SU-DHL-6 (cell line): ENCODE measurements at regions not wholly inside any gene's neighbourhood (a gene's known extent, or its start where the extent isn't known, plus 50 kb on each side); places are given as distances from the start of the nearest gene placed in this dataset.

Experiments
- H2AFZ ChIP-seq: fragments of 200-600 bp; sonication (generic); 2 replicates; pipeline ENCODE4 v1.6.1; 2014; ENCODE audit warnings: low read depth, mild to moderate bottlenecking, moderate library complexity, mixed read lengths, antibody characterized with exemption, low read length; ENCODE audit not compliant: severe bottlenecking
- H3F3A ChIP-seq: fragments of 200-600 bp; shearing (Covaris generic); 2 replicates; pipeline ENCODE4 v1.6.0; 2016; ENCODE audit warnings: antibody characterized with exemption, mild to moderate bottlenecking; ENCODE audit not compliant: insufficient read depth
- H3K27ac ChIP-seq: fragments of 200-600 bp; sonication (generic); 2 replicates; pipeline ENCODE4 v1.5.1; 2016; ENCODE audit warnings: low read depth, mild to moderate bottlenecking, low read length, moderate library complexity, mixed read lengths
- H3K27me3 ChIP-seq: fragments of 200-600 bp; sonication (generic), shearing (Covaris generic); 2 replicates; pipeline ENCODE4 v1.6.0; 2014; ENCODE audit warnings: mild to moderate bottlenecking, low read length
- H3K36me3 ChIP-seq: fragments of 200-600 bp; sonication (generic); 2 replicates; pipeline ENCODE4 v1.6.1; 2014; ENCODE audit warnings: mild to moderate bottlenecking, low read length, mixed read lengths
- H3K4me2 ChIP-seq: fragments of 300-600, 200-600 bp; shearing (Covaris generic), sonication (generic); 2 replicates; pipeline ENCODE4 v1.6.0; 2014; ENCODE audit warnings: low read length, low read depth, mild to moderate bottlenecking; ENCODE audit not compliant: poor library complexity, severe bottlenecking
- H3K4me3 ChIP-seq: fragments of 200-600 bp; sonication (generic); 2 replicates; pipeline ENCODE4 v1.5.1; 2014; ENCODE audit warnings: antibody characterized with exemption, low read length, mild to moderate bottlenecking, mixed read lengths; ENCODE audit not compliant: insufficient read depth, poor library complexity, severe bottlenecking
- H3K79me2 ChIP-seq: fragments of 200-600 bp; sonication (generic); 2 replicates; pipeline ENCODE4 v1.6.1; 2014; ENCODE audit warnings: mild to moderate bottlenecking, low read length, moderate library complexity; ENCODE audit not compliant: insufficient read depth
- H3K9ac ChIP-seq: fragments of 200-600 bp; sonication (generic); 2 replicates; pipeline ENCODE4 v1.7.0; 2014; ENCODE audit warnings: mild to moderate bottlenecking, low read length
- H3K9me2 ChIP-seq: fragments of 200-600 bp; sonication (generic); replicated peaks from 2 replicates; pipeline ENCODE4 v1.6.1; 2014; ENCODE audit warnings: low read length; ENCODE audit not compliant: insufficient read depth
- H3K9me3 ChIP-seq: fragments of 200-600 bp; sonication (generic); 2 replicates; pipeline ENCODE4 v1.6.1; 2014; ENCODE audit warnings: low read length, mixed read lengths; ENCODE audit not compliant: insufficient read depth
- H4K20me1 ChIP-seq: fragments of 200-600 bp; sonication (generic); 2 replicates; pipeline ENCODE4 v1.6.1; 2014; ENCODE audit warnings: low read depth, mild to moderate bottlenecking, antibody characterized with exemption, low read length, moderate library complexity, mixed read lengths
- CTCF ChIP-seq: fragments of 200-600 bp; sonication (generic); IDR thresholded peaks from one replicate; pipeline ENCODE4 v1.5.1; 2017; ENCODE audit warnings: antibody characterized with exemption, mild to moderate bottlenecking, low read length, moderate library complexity; ENCODE audit not compliant: insufficient read depth, poor library complexity, severe bottlenecking
- EZH2phosphoT487 ChIP-seq: fragments of 200-600 bp; sonication (generic), shearing (Covaris generic); conservative IDR thresholded peaks from 2 replicates; pipeline ENCODE4 v1.6.1; 2018; ENCODE audit warnings: mild to moderate bottlenecking, antibody characterized with exemption, low read length, moderate library complexity, mixed read lengths

- Histone ChIP-seq H3K4me3 (no peak overlapping the region), H3K9me2 (no peaks in the 10 kb centered on the region), H3K27me3 (no peaks in the 10 kb centered on the region; the same call in 1 of the 2 replicates), H3K4me2 (no peak overlapping the region), H3K9me3 (no peaks in the 10 kb centered on the region), H3K36me3 (no peaks in the 10 kb centered on the region), H3F3A (no peaks in the 10 kb centered on the region), H4K20me1 (no peaks in the 10 kb centered on the region; the same call in 1 of the 2 replicates), H3K27ac (no peak overlapping the region), H3K79me2 (no peaks in the 10 kb centered on the region), H3K9ac (no peak overlapping the region), H2AFZ (no peak overlapping the region)
- no peak for TF ChIP-seq CTCF
- TF ChIP-seq EZH2phosphoT487 = no peak
Observed at GRCh38 chr1:55777545-55777944, 562.4 kb upstream of the USP24 start.

DNA sequence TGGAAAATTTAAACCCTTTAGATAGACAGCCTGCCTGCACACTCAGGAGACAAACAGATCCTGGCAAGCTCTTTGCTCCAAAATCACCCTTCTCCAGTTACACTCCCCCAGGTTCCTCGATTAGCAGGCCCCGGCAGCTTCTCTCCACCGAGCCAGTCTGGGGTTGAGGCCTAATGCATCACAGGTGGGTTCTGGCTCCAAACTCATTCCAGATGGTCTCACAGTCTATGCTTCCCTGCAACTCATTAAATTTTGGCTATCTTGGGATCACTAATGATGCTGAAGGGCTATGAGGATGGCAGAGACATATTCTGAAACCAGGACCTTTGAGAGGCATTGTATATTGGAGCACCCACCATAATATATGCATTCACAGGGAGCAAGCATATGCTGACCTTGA, 559.8 kb upstream of the USP24 start:
- Histone ChIP-seq H3K27ac (no peak overlapping the region), H3K9me2 (no peaks in the 10 kb centered on the region), H3F3A (no peaks in the 10 kb centered on the region), H3K36me3 (no peaks in the 10 kb centered on the region), H3K9ac (no peak overlapping the region), H4K20me1 (no peaks in the 10 kb centered on the region; the same call in 1 of the 2 replicates), H3K27me3 (no peaks in the 10 kb centered on the region), H2AFZ (no peak overlapping the region), H3K9me3 (no peaks in the 10 kb centered on the region; the same call in 1 of the 2 replicates), H3K4me3 (no peak overlapping the region), H3K4me2 (no peak overlapping the region), H3K79me2 (no peaks in the 10 kb centered on the region)
- TF ChIP-seq CTCF = no peak
- no peak for TF ChIP-seq EZH2phosphoT487

- Histone ChIP-seq H3F3A (no peaks in the 10 kb centered on the region), H3K79me2 (no peaks in the 10 kb centered on the region), H4K20me1 (no peaks in the 10 kb centered on the region; the same call in 1 of the 2 replicates), H3K9me2 (no peaks in the 10 kb centered on the region), H3K27me3 (no peaks in the 10 kb centered on the region), H3K9me3 (no peaks in the 10 kb centered on the region; the same call in 1 of the 2 replicates), H3K4me2 (no peak overlapping the region), H2AFZ (no peak overlapping the region), H3K9ac (no peak overlapping the region), H3K27ac (no peak overlapping the region), H3K4me3 (no peak overlapping the region), H3K36me3 (no peaks in the 10 kb centered on the region)
- TF ChIP-seq CTCF (no peak), EZH2phosphoT487 (no peak)
Observed at GRCh38 chr1:55774446-55774845, 559.3 kb upstream of the USP24 start.
